Liver (tissue), 8 donors: ENCODE measurements at regions not wholly inside any gene's neighbourhood (a gene's known extent, or its start where the extent isn't known, plus 50 kb on each side); places are given as distances from the start of the nearest gene placed in this dataset.

ENCODE experiments used
- DNase-seq: peaks from one replicate; pipeline ENCODE4 v3.0.0-alpha.2; 2017; ENCODE audit warnings: low spot score
- H3K27ac ChIP-seq, 2 donors: one replicate each; pipeline ENCODE4 v1.7.0; 2013; ENCODE audit warnings: inconsistent platforms in 2 of 2, low read length in 2 of 2, control low read depth in 1 of 2, low read depth in 1 of 2, mild to moderate bottlenecking in 1 of 2
- H3K27me3 ChIP-seq, 4 donors: one replicate each; pipeline versions ENCODE4 v1.6.1 to v1.7.0; 2013; ENCODE audit warnings: low read length in 3 of 4, inconsistent platforms in 1 of 4, mild to moderate bottlenecking in 1 of 4, moderate library complexity in 1 of 4; ENCODE audit not compliant: control insufficient read depth in 4 of 4, insufficient read depth in 4 of 4
- H3K36me3 ChIP-seq, 4 donors: one replicate each; pipeline versions ENCODE4 v1.6.1 to v1.7.0; 2013; ENCODE audit warnings: low read length in 3 of 4, mild to moderate bottlenecking in 3 of 4, low read depth in 1 of 4, moderate library complexity in 1 of 4; ENCODE audit not compliant: control insufficient read depth in 4 of 4, insufficient read depth in 3 of 4
- H3K4me1 ChIP-seq, 4 donors: one replicate each; pipeline versions ENCODE4 v1.6.1 to v1.7.0; 2013; ENCODE audit warnings: low read length in 3 of 4, mild to moderate bottlenecking in 3 of 4, moderate library complexity in 1 of 4; ENCODE audit not compliant: control insufficient read depth in 4 of 4, insufficient read depth in 4 of 4
- H3K4me3 ChIP-seq, 3 donors: one replicate each; pipeline versions ENCODE4 v1.6.1 to v1.7.0; 2013; ENCODE audit warnings: low read length in 3 of 3, control low read depth in 1 of 3, low read depth in 1 of 3, mild to moderate bottlenecking in 1 of 3
- H3K9ac ChIP-seq, 2 donors: one replicate each; pipeline ENCODE4 v1.7.0; 2013; ENCODE audit warnings: low read length in 2 of 2, mild to moderate bottlenecking in 2 of 2, moderate library complexity in 2 of 2, control low read depth in 1 of 2, low read depth in 1 of 2
- H3K9me3 ChIP-seq, 4 donors: one replicate each; pipeline versions ENCODE4 v1.6.1 to v1.7.0; 2013; ENCODE audit warnings: low read length in 3 of 4; ENCODE audit not compliant: control insufficient read depth in 4 of 4
- ATF3 ChIP-seq: IDR thresholded peaks from 2 replicates; pipeline ENCODE4 v1.6.1; 2016; ENCODE audit warnings: antibody characterized with exemption
- CTCF ChIP-seq: fragments of 150-350 bp; IDR thresholded peaks from 2 replicates; pipeline ENCODE4 v1.5.1; 2017; ENCODE audit warnings: improper control_type of control experiment, low read depth, low read length; ENCODE audit not compliant: missing input control
- EGR1 ChIP-seq, 2 donors: IDR thresholded peaks; 2 replicates each; pipeline ENCODE4 v1.6.1; 2016 to 2018; ENCODE audit warnings: antibody characterized with exemption in 2 of 2, low read depth in 2 of 2
- FOXA1 ChIP-seq: IDR thresholded peaks from 2 replicates; pipeline ENCODE4 v1.6.1; 2016; ENCODE audit warnings: antibody characterized with exemption
- FOXA2 ChIP-seq: IDR thresholded peaks from 2 replicates; pipeline ENCODE4 v1.6.1; 2016; ENCODE audit warnings: antibody characterized with exemption
- GABPA ChIP-seq, 2 donors: IDR thresholded peaks in 1 of 2; conservative IDR thresholded peaks in 1 of 2; 2 replicates each; pipeline ENCODE4 v1.6.1; 2016; ENCODE audit warnings: antibody characterized with exemption in 2 of 2, mild to moderate bottlenecking in 1 of 2, moderate library complexity in 1 of 2
- HNF4A ChIP-seq, 2 donors: conservative IDR thresholded peaks; 2 replicates each; pipeline ENCODE4 v1.6.1; 2016; ENCODE audit warnings: antibody characterized with exemption in 2 of 2, mild to moderate bottlenecking in 2 of 2
- HNF4G ChIP-seq: IDR thresholded peaks from 2 replicates; pipeline ENCODE4 v1.6.1; 2016; ENCODE audit warnings: antibody characterized with exemption
- JUND ChIP-seq, 2 donors: IDR thresholded peaks; 2 replicates each; pipeline ENCODE4 v1.6.1; 2016; ENCODE audit warnings: antibody characterized with exemption in 2 of 2
- MAX ChIP-seq: IDR thresholded peaks from 2 replicates; pipeline ENCODE4 v1.6.1; 2016; ENCODE audit warnings: antibody characterized with exemption
- NR2F2 ChIP-seq: IDR thresholded peaks from 2 replicates; pipeline ENCODE4 v1.6.1; 2016; ENCODE audit warnings: antibody characterized with exemption
- RAD21 ChIP-seq, 2 donors: IDR thresholded peaks; 2 replicates each; pipeline ENCODE4 v1.6.1; 2016; ENCODE audit warnings: antibody characterized with exemption in 2 of 2, mild to moderate bottlenecking in 2 of 2
- REST ChIP-seq: IDR thresholded peaks from 2 replicates; pipeline ENCODE4 v1.6.1; 2016; ENCODE audit warnings: antibody characterized with exemption, mild to moderate bottlenecking
- RXRA ChIP-seq, 2 donors: IDR thresholded peaks; 2 replicates each; pipeline ENCODE4 v1.6.1; 2017 to 2018; ENCODE audit warnings: antibody characterized with exemption in 2 of 2, mild to moderate bottlenecking in 1 of 2
- SP1 ChIP-seq: IDR thresholded peaks from 2 replicates; pipeline ENCODE4 v1.6.1; 2018; ENCODE audit warnings: antibody characterized with exemption, mild to moderate bottlenecking
- TAF1 ChIP-seq: conservative IDR thresholded peaks from 2 replicates; pipeline ENCODE4 v1.6.1; 2016; ENCODE audit warnings: antibody characterized with exemption, mild to moderate bottlenecking
- YY1 ChIP-seq: IDR thresholded peaks from 2 replicates; pipeline ENCODE4 v1.6.1; 2016; ENCODE audit warnings: antibody characterized with exemption, mild to moderate bottlenecking
- ZBTB33 ChIP-seq: IDR thresholded peaks from 2 replicates; pipeline ENCODE4 v1.6.1; 2016; ENCODE audit warnings: antibody characterized with exemption
- whole genome bisulfite sequencing: extraction: QIAGEN DNeasy Blood & Tissue Kit; methylation state at CpG from one replicate; pipeline ENCODE4 v1.1.7; 2013; 5-methylcytosine and 5-hydroxymethylcytosine counted together
- donor health status: healthy.
- donor health status: healthy.
- donor health status: healthy.
- donor health status: healthy.
- donor health status: healthy.

- Histone ChIP-seq H3K9ac (no peak overlapping the region), H3K27me3 (no peaks in the 10 kb centered on the region), H3K36me3 (no peaks in the 10 kb centered on the region), H3K4me3 (no peak overlapping the region), H3K27ac (no peak overlapping the region), H3K9me3 (peaks cover 0 to 8% (median under 1%) of the 10 kb centered on the region in 4 donors), H3K4me1 (no peaks in the 10 kb centered on the region)
- no peak for DNase-seq
- 69% methylated on average over 1 of the region's 1 CpG for WGBS
- TF ChIP-seq JUND (IDR thresholded peaks at IDR 0.05) = no peak
- TF ChIP-seq TAF1 = no peak
- no peak for TF ChIP-seq ATF3
- TF ChIP-seq CTCF = no peak
- TF ChIP-seq GABPA (IDR thresholded peaks at IDR 0.05 in 1 of 2, conservative IDR thresholded peaks at IDR 0.05 in 1 of 2) = no peak
- no peak for TF ChIP-seq HNF4A (conservative IDR thresholded peaks at IDR 0.05)
- TF ChIP-seq FOXA2 = no peak
- no peak for TF ChIP-seq ZBTB33
- TF ChIP-seq EGR1 (IDR thresholded peaks at IDR 0.05; ENCODE audit: low read depth in 2 of 2) = no peak
- no peak for TF ChIP-seq NR2F2
- no peak for TF ChIP-seq FOXA1
- no peak for TF ChIP-seq HNF4G
- no peak for TF ChIP-seq REST
- TF ChIP-seq RXRA (IDR thresholded peaks at IDR 0.05) = no peak
- TF ChIP-seq MAX = no peak
- no peak for TF ChIP-seq SP1
- TF ChIP-seq YY1 = no peak
- no peak for TF ChIP-seq RAD21 (IDR thresholded peaks at IDR 0.05)
These were observed 151.4 kb upstream of the IFNG-AS1 start for GRCh38 chr12:67837876-67838275.
